ENCODE measurements at regions not wholly inside any gene's neighbourhood (a gene's known extent, or its start where the extent isn't known, plus 50 kb on each side); places are given as distances from the start of the nearest gene placed in this dataset.

GRCh38 chr4:166482758-166483157 lies 609.7 kb downstream of the TLL1 start:
- no peaks in the 10 kb centered on the region for H3K4me1 ChIP-seq (ENCODE audit: insufficient read depth, low read length, poor library complexity, severe bottlenecking)
- no peak overlapping the region for H3K27ac ChIP-seq (ENCODE audit: low read depth, low read length, poor library complexity, severe bottlenecking)
- H3K9me3 ChIP-seq (ENCODE audit: low read depth, low read length, poor library complexity, severe bottlenecking): no peaks in the 10 kb centered on the region
- TF ChIP-seq CTCF (conservative IDR thresholded peaks at IDR 0.05; ENCODE audit: low read depth, low read length): no peak
- BruUV-seq (replicated peaks): no TSS peak
- POLR2A ChIA-PET (ENCODE audit: low non-redundant PET): no interaction called here
- H3K27me3 ChIP-seq (replicated peaks; ENCODE audit: insufficient read depth, low read depth, low read length, poor library complexity): no peaks in the 10 kb centered on the region
- CTCF ChIA-PET: no interaction called here
- DNase-seq (ENCODE audit: low spot score): no peak
- no peaks in the 10 kb centered on the region for H3K36me3 ChIP-seq (ENCODE audit: insufficient read depth, low read length, poor library complexity, severe bottlenecking)
- intact Hi-C loops (cut with micrococcal nuclease; ENCODE audit: unreplicated experiment): no loop called here
- no peak overlapping the region for H3K4me3 ChIP-seq (ENCODE audit: low read depth, low read length, poor library complexity, severe bottlenecking)

- ChIA-PET POLR2A (ENCODE audit: low non-redundant PET) (no interaction called here), CTCF (no interaction called here)
- no peaks in the 10 kb centered on the region for H3K9me3 ChIP-seq (ENCODE audit: low read depth, low read length, poor library complexity, severe bottlenecking)
- no peak overlapping the region for H3K4me3 ChIP-seq (ENCODE audit: low read depth, low read length, poor library complexity, severe bottlenecking)
- BruUV-seq (replicated peaks): no TSS peak
- no peaks in the 10 kb centered on the region for H3K4me1 ChIP-seq (ENCODE audit: insufficient read depth, low read length, poor library complexity, severe bottlenecking)
- intact Hi-C loops (cut with micrococcal nuclease; ENCODE audit: unreplicated experiment): no loop called here
- H3K27me3 ChIP-seq (replicated peaks; ENCODE audit: insufficient read depth, low read depth, low read length, poor library complexity): no peaks in the 10 kb centered on the region
- no peaks in the 10 kb centered on the region for H3K36me3 ChIP-seq (ENCODE audit: insufficient read depth, low read length, poor library complexity, severe bottlenecking)
- no peak for TF ChIP-seq EZH2 (IDR thresholded peaks at IDR 0.05; ENCODE audit: borderline replicate concordance, low read depth, low read length, poor library complexity, severe bottlenecking)
- TF ChIP-seq CTCF (conservative IDR thresholded peaks at IDR 0.05; ENCODE audit: low read depth, low read length): no peak
- H3K27ac ChIP-seq (ENCODE audit: low read depth, low read length, poor library complexity, severe bottlenecking): no peak overlapping the region
- DNase-seq (ENCODE audit: low spot score): no peak
These were observed 618.6 kb downstream of the TLL1 start for GRCh38 chr4:166491635-166492034.

GRCh38 chr4:166493924-166494345 lies 620.9 kb downstream of the TLL1 start:
- ChIA-PET POLR2A (ENCODE audit: low non-redundant PET) (no interaction called here), CTCF (no interaction called here)
- Histone ChIP-seq H3K4me1 (ENCODE audit: insufficient read depth, low read length, poor library complexity, severe bottlenecking) (no peaks in the 10 kb centered on the region), H3K27me3 (replicated peaks; ENCODE audit: insufficient read depth, low read depth, low read length, poor library complexity) (no peaks in the 10 kb centered on the region), H3K27ac (ENCODE audit: low read depth, low read length, poor library complexity, severe bottlenecking) (no peak overlapping the region), H3K9me3 (ENCODE audit: low read depth, low read length, poor library complexity, severe bottlenecking) (no peaks in the 10 kb centered on the region), H3K4me3 (ENCODE audit: low read depth, low read length, poor library complexity, severe bottlenecking) (no peak overlapping the region), H3K36me3 (ENCODE audit: insufficient read depth, low read length, poor library complexity, severe bottlenecking) (no peaks in the 10 kb centered on the region)
- intact Hi-C loops (cut with micrococcal nuclease; ENCODE audit: unreplicated experiment): no loop called here
- DNase-seq (ENCODE audit: low spot score): no peak
- BruUV-seq (replicated peaks): no TSS peak
- TF ChIP-seq EZH2 (IDR thresholded peaks at IDR 0.05; ENCODE audit: borderline replicate concordance, low read depth, low read length, poor library complexity, severe bottlenecking) (no peak), CTCF (conservative IDR thresholded peaks at IDR 0.05; ENCODE audit: low read depth, low read length) (no peak)
